Nephron progenitor cell (in vitro differentiated cells): ENCODE measurements at regions not wholly inside any gene's neighbourhood (a gene's known extent, or its start where the extent isn't known, plus 50 kb on each side); places are given as distances from the start of the nearest gene placed in this dataset.

Source experiments
- DNase-seq: peaks from one replicate; pipeline ENCODE4 v3.0.0; 2021
- H3K27ac Mint-ChIP-seq: 2 replicates; pipeline ENCODE4 v1.8.0; 2021; ENCODE audit warnings: mild to moderate bottlenecking, moderate library complexity, mixed read lengths
- H3K27me3 Mint-ChIP-seq: 2 replicates; pipeline ENCODE4 v1.8.0; 2021; ENCODE audit warnings: mild to moderate bottlenecking, low read depth, mixed read lengths; ENCODE audit not compliant: poor library complexity
- H3K36me3 Mint-ChIP-seq: 2 replicates; pipeline ENCODE4 v1.8.0; 2021; ENCODE audit warnings: low read depth, mixed read lengths
- H3K4me1 Mint-ChIP-seq: 2 replicates; pipeline ENCODE4 v1.8.0; 2021; ENCODE audit warnings: mixed read lengths
- H3K4me3 Mint-ChIP-seq: 2 replicates; pipeline ENCODE4 v1.8.0; 2021; ENCODE audit warnings: mild to moderate bottlenecking, moderate library complexity, mixed read lengths
- H3K9me3 Mint-ChIP-seq: 2 replicates; pipeline ENCODE4 v1.8.0; 2021; ENCODE audit warnings: mild to moderate bottlenecking, moderate library complexity, mixed read lengths
- TF ChIP-seq, protein P1 (sequence below): fragments of 200-600 bp; sonication (generic); IDR thresholded peaks from 2 replicates; pipeline ENCODE4 v1.5.0; 2021; ENCODE audit warnings: antibody characterized with exemption

DNA sequence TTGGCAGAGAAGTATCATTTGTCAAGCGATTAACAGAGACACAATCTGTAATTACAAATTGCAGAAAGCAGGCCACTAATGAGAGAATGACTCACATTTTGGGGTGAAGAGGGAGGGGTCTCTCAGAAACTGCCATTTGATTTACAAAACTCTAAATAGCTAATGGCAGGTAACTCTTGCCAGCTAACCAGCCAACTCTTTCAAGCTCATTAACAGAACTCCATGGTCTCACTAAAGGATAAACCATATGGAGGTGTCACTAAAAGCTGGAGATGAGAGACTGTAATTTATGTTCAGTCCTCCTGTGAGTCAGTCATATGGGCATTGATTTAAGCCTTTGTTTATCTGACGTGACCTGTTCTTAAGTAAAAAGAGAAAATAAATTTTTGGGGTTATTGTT is 336.4 kb downstream of the FOXG1 start:
- DNase-seq, result no peak
- Mint-ChIP-seq H3K27ac (no peak overlapping the region), H3K27me3 (peaks cover 4% of the 10 kb centered on the region), H3K9me3 (no peaks in the 10 kb centered on the region), H3K4me3 (no peak overlapping the region), H3K36me3 (no peaks in the 10 kb centered on the region), H3K4me1 (peaks cover 4% of the 10 kb centered on the region)
- TF ChIP-seq, protein P1, sequence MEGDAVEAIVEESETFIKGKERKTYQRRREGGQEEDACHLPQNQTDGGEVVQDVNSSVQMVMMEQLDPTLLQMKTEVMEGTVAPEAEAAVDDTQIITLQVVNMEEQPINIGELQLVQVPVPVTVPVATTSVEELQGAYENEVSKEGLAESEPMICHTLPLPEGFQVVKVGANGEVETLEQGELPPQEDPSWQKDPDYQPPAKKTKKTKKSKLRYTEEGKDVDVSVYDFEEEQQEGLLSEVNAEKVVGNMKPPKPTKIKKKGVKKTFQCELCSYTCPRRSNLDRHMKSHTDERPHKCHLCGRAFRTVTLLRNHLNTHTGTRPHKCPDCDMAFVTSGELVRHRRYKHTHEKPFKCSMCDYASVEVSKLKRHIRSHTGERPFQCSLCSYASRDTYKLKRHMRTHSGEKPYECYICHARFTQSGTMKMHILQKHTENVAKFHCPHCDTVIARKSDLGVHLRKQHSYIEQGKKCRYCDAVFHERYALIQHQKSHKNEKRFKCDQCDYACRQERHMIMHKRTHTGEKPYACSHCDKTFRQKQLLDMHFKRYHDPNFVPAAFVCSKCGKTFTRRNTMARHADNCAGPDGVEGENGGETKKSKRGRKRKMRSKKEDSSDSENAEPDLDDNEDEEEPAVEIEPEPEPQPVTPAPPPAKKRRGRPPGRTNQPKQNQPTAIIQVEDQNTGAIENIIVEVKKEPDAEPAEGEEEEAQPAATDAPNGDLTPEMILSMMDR, result no peak

DNA sequence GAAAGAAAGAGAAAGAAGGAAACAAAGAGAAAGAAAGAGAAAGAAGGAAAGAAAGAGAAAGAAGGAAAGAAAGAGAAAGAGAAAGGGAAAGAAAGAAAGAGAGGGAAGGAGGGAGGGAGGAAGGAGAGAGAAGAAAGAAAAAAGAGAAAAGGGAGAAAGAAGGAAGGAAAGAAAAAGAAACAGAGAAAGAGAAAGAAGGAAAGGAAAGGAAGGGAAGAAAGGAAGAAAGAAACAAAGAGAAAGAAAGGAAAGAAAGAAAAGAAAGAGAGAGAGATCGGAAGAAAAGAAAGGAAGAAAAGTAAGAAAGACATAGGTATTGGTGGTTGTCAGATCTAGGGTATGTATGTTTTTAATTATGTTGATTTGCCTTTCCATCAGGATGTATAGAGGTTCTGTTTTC is 342.3 kb downstream of the FOXG1 start:
- Mint-ChIP-seq H3K9me3 (no peaks in the 10 kb centered on the region), H3K4me3 (no peak overlapping the region), H3K4me1 (no peaks in the 10 kb centered on the region), H3K27me3 (peaks cover 6% of the 10 kb centered on the region), H3K36me3 (no peaks in the 10 kb centered on the region), H3K27ac (no peak overlapping the region)
- no peak for DNase-seq
- TF ChIP-seq, protein P1, result no peak

DNA sequence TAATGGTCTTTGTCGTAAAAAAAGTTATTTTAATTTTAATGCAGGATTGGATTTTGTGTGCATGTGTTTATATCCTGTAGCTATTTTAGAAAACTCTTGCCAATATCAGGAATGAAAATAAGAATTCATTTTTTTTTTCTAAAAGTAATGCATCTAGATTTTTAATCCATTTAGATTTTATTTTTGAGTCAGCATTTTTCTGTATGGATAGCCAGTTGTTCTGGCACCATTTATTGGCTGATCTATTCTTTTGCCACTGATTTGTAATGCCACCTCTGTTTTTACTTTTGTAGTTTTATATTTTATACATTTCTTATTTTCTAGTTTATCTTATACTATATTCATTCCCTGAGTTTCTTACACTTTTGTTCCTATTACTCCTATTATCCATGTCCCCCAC is 343.0 kb downstream of the FOXG1 start:
- H3K4me3 Mint-ChIP-seq, result no peak overlapping the region
- DNase-seq, result no peak
- H3K4me1 Mint-ChIP-seq, result no peaks in the 10 kb centered on the region
- no peaks in the 10 kb centered on the region for H3K36me3 Mint-ChIP-seq
- peaks cover 6% of the 10 kb centered on the region for H3K27me3 Mint-ChIP-seq
- TF ChIP-seq, protein P1, result no peak
- no peaks in the 10 kb centered on the region for H3K9me3 Mint-ChIP-seq
- no peak overlapping the region for H3K27ac Mint-ChIP-seq

DNA sequence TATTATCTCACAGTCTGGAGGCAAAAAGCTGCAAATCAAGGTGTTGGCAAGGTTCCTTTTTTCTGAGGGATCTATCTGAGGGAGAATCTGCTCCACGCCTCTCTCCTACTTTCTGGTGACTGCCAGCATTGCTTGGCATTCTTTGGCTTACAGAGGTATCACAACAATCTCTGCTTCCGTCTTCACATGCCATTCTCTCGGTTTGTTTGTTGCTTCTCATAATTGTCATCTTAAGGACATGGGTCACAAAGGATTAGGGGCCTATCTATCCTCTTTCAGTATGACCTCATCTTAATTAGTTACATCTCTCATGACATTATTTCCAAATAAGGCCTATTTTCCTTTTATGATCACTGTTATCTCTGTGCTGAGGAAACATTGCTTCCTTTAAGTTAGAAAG is 345.0 kb downstream of the FOXG1 start:
- no peak for DNase-seq
- no peaks in the 10 kb centered on the region for H3K36me3 Mint-ChIP-seq
- no peak overlapping the region for H3K4me3 Mint-ChIP-seq
- peaks cover 6% of the 10 kb centered on the region for H3K27me3 Mint-ChIP-seq
- no peak overlapping the region for H3K27ac Mint-ChIP-seq
- no peaks in the 10 kb centered on the region for H3K9me3 Mint-ChIP-seq
- TF ChIP-seq, protein P1, result no peak
- H3K4me1 Mint-ChIP-seq, result no peaks in the 10 kb centered on the region

DNA sequence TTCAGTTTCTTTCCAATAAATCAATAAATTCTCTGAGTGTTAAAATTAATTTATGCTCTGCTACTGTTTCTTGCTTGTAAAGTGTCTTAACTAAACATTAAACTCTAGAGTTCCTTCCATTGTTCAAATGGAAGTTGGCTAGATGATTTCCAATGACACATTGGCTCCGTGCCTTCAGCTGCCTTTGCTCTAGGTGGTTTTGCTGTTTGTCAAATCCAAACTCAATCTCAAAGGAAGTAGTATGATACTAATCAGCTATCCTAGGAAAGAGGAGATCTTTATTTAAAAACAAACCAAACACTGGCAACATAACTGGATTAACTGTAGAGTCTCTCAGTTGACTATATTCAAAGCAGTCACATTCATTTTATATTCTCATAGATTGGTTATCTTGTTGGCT is 356.4 kb downstream of the FOXG1 start:
- Mint-ChIP-seq H3K4me3 (no peak overlapping the region), H3K36me3 (no peaks in the 10 kb centered on the region), H3K27me3 (peaks cover 5% of the 10 kb centered on the region), H3K9me3 (no peaks in the 10 kb centered on the region), H3K27ac (no peak overlapping the region), H3K4me1 (no peaks in the 10 kb centered on the region)
- no peak for DNase-seq
- TF ChIP-seq, protein P1, result no peak

DNA sequence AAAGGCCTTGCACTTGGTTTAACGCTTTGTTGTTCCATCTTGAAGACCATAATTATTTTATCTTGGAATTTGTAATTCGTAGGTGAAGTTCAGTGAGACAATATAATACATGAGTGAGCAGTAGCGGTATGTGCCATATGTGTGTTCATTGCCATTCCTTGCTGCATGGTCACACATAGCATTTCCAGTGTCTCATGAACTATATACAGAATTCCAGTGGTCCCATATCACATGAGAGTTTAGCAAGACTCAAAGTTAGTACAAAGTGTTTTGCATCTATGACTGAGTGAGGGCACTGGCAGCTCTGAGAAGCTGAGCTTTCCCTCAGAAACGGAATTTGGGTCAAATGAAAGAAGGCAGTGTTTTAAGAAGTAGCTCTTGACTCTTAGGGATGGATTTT is 359.8 kb downstream of the FOXG1 start:
- no peak for DNase-seq
- no peaks in the 10 kb centered on the region for H3K9me3 Mint-ChIP-seq
- H3K4me1 Mint-ChIP-seq, result no peaks in the 10 kb centered on the region
- TF ChIP-seq, protein P1, result no peak
- no peak overlapping the region for H3K27ac Mint-ChIP-seq
- H3K4me3 Mint-ChIP-seq, result no peak overlapping the region
- H3K27me3 Mint-ChIP-seq, result peaks cover 5% of the 10 kb centered on the region
- no peaks in the 10 kb centered on the region for H3K36me3 Mint-ChIP-seq
